GM12878 (cell line): ENCODE measurements at regions not wholly inside any gene's neighbourhood (a gene's known extent, or its start where the extent isn't known, plus 50 kb on each side); places are given as distances from the start of the nearest gene placed in this dataset.

Experiments used
- ATAC-seq: fragments of 200-7000 bp; cut with Tn5 transposase; 3 replicates; pipeline ENCODE4 v1.9.1; 2020; ENCODE audit warnings: mild to moderate bottlenecking, moderate library complexity
- BruUV-seq: library from RNA; stranded (reverse); fragments of 400-500 nt; replicated peaks from 2 replicates; lab custom pipeline; 2021; lab: Mats Ljungman, UMichigan
- CTCF ChIA-PET: fragments of 300-600 bp; sonication (Branson Sonifier 250); formaldehyde crosslinking; extraction: SDS; loops from one replicate; lab custom pipeline; 2021; ENCODE audit warnings: inconsistent platforms; lab: Yijun Ruan, JAX
- POLR2A ChIA-PET: fragments of 350-600 bp; formaldehyde crosslinking; extraction: SDS; loops from one replicate; lab custom pipeline; 2021; ENCODE audit warnings: inconsistent platforms; lab: Charles Lee
- RAD21 ChIA-PET: fragments of 300-600 bp; sonication (Branson Sonifier 250); formaldehyde crosslinking; loops from one replicate; lab custom pipeline; 2023; ENCODE audit warnings: antibody characterized with exemption; ENCODE audit not compliant: unreplicated experiment; lab: Charles Lee
- SMC1A ChIA-PET: fragments of 300-600 bp; sonication (Branson Sonifier 250); formaldehyde crosslinking; loops from one replicate; lab custom pipeline; 2023; ENCODE audit not compliant: unreplicated experiment, uncharacterized antibody; lab: Charles Lee
- DNase-seq: peaks from one replicate; pipeline ENCODE4 v3.0.0-alpha.2; 2011; ENCODE audit warnings: low read depth, low spot score
- FAIRE-seq: peaks from 3 replicates; lab custom pipeline; 2011; peaks lifted over from hg19 to GRCh38; lab: Jason Lieb, UNC
- H2AFZ ChIP-seq: 2 replicates; pipeline ENCODE4 v1.6.0; 2011; ENCODE audit warnings: low read depth, low read length, control low read depth; ENCODE audit not compliant: control insufficient read depth
- H3K27ac ChIP-seq: 2 replicates; pipeline ENCODE4 v1.5.1; 2011; ENCODE audit warnings: control low read depth; ENCODE audit not compliant: control insufficient read depth, insufficient read depth
- H3K27me3 ChIP-seq, 2 experiments: replicated peaks in 1 of 2; 2 replicates each; pipeline versions ENCODE4 v1.6.0 to v1.6.1; 2011; ENCODE audit warnings: low read length in 1 of 2; ENCODE audit not compliant: control insufficient read depth in 2 of 2, insufficient read depth in 2 of 2
- H3K36me3 ChIP-seq, 2 experiments: 2 replicates each; pipeline ENCODE4 v1.5.1; 2011; ENCODE audit warnings: low read length in 1 of 2; ENCODE audit not compliant: control insufficient read depth in 2 of 2, insufficient read depth in 2 of 2
- H3K4me1 ChIP-seq: 2 replicates; pipeline ENCODE4 v1.6.1; 2011; ENCODE audit warnings: mild to moderate bottlenecking, low read length, moderate library complexity, mixed read lengths; ENCODE audit not compliant: control insufficient read depth, insufficient read depth
- H3K4me2 ChIP-seq: 2 replicates; pipeline ENCODE4 v1.6.0; 2011; ENCODE audit warnings: control low read depth; ENCODE audit not compliant: control insufficient read depth, insufficient read depth
- H3K4me3 ChIP-seq: fragments of 200-600 bp; sonication (generic); 2 replicates; pipeline ENCODE4 v1.5.1; 2016
- H3K79me2 ChIP-seq: 2 replicates; pipeline ENCODE4 v1.6.0; 2011; ENCODE audit warnings: low read length; ENCODE audit not compliant: control insufficient read depth, insufficient read depth
- H3K9ac ChIP-seq: 2 replicates; pipeline ENCODE4 v1.8.0; 2011; ENCODE audit warnings: low read length, control low read depth, mixed read lengths; ENCODE audit not compliant: control insufficient read depth, insufficient read depth
- H3K9me3 ChIP-seq: replicated peaks from 3 replicates; pipeline ENCODE4 v1.5.1; 2011; ENCODE audit warnings: mild to moderate bottlenecking, low read length; ENCODE audit not compliant: control insufficient read depth, insufficient read depth
- H4K20me1 ChIP-seq: 2 replicates; pipeline ENCODE4 v1.6.0; 2011; ENCODE audit not compliant: control insufficient read depth, insufficient read depth
- CREM ChIP-seq: IDR thresholded peaks from 2 replicates; pipeline ENCODE4 v1.6.1; 2014; ENCODE audit warnings: antibody characterized with exemption, low read depth
- HCFC1 ChIP-seq: fragments of 150-350 bp; IDR thresholded peaks from 2 replicates; pipeline ENCODE4 v1.6.1; 2014; ENCODE audit warnings: low read length
- MEF2A ChIP-seq: IDR thresholded peaks from 2 replicates; pipeline ENCODE4 v1.6.1; 2011; ENCODE audit warnings: low read depth, mild to moderate bottlenecking, low read length, moderate library complexity; ENCODE audit not compliant: insufficient read depth
- NFIC ChIP-seq: IDR thresholded peaks from 2 replicates; pipeline ENCODE4 v1.6.1; 2012; ENCODE audit warnings: low read depth, mild to moderate bottlenecking, inconsistent platforms, low read length, moderate library complexity
- NR2C1 ChIP-seq: fragments of 450-650 bp; IDR thresholded peaks from 2 replicates; pipeline ENCODE4 v1.6.1; 2017; ENCODE audit warnings: antibody characterized with exemption, mild to moderate bottlenecking, moderate library complexity
- RAD51 ChIP-seq: fragments of 450-650 bp; IDR thresholded peaks from 2 replicates; pipeline ENCODE4 v1.6.1; 2016; ENCODE audit warnings: moderate library complexity, mild to moderate bottlenecking, inconsistent platforms
- RFX5 ChIP-seq: IDR thresholded peaks from 2 replicates; pipeline ENCODE4 v1.6.1; 2011; ENCODE audit warnings: low read depth, low read length, improper control_type of control experiment
- TCF12 ChIP-seq: IDR thresholded peaks from 2 replicates; pipeline ENCODE4 v1.6.1; 2011; ENCODE audit warnings: low read depth, mild to moderate bottlenecking, low read length
- WGBS: methylation state at CpG from one replicate; pipeline ENCODE4 v1.1.6; 2016; ENCODE audit warnings: low lambda C conversion rate; ENCODE audit not compliant: insufficient replicate concordance, insufficient coverage; ENCODE audit errors: missing lambda C conversion rate; 5-methylcytosine and 5-hydroxymethylcytosine counted together
- in situ Hi-C: fragments of 300-500 bp; cut with MboI; formaldehyde crosslinking; loops from 9 replicates; pipeline ENCODE4 v1.14.3; 2018; ENCODE audit warnings: mixed read lengths
- intact Hi-C: fragments of 100-400 bp; cut with micrococcal nuclease; formaldehyde crosslinking; loops from one replicate; pipeline ENCODE4 v1.14.2; 2022; ENCODE audit not compliant: unreplicated experiment
- TF ChIP-seq, protein P1 (sequence below): fragments of 150-350 bp; IDR thresholded peaks from 2 replicates; pipeline ENCODE4 v1.6.1; 2016; ENCODE audit warnings: low read depth, low read length

- no peaks in the 10 kb centered on the region for H4K20me1 ChIP-seq
- ATAC-seq (no peak), DNase-seq (no peak), FAIRE-seq (no peak)
- H3K9ac ChIP-seq, result no peak overlapping the region
- H3K36me3 ChIP-seq, result peaks cover 0 to 1% of the 10 kb centered on the region in 2 experiments; a peak in 1 of 4 replicates
- H3K4me1 ChIP-seq, result no peaks in the 10 kb centered on the region
- H3K27me3 ChIP-seq, result no peaks in the 10 kb centered on the region
- TF ChIP-seq HCFC1 (no peak), MEF2A (no peak), CREM (no peak), RFX5 (no peak), NFIC (no peak), NR2C1 (no peak), TCF12 (no peak), RAD51 (no peak)
- TF ChIP-seq, protein P1, sequence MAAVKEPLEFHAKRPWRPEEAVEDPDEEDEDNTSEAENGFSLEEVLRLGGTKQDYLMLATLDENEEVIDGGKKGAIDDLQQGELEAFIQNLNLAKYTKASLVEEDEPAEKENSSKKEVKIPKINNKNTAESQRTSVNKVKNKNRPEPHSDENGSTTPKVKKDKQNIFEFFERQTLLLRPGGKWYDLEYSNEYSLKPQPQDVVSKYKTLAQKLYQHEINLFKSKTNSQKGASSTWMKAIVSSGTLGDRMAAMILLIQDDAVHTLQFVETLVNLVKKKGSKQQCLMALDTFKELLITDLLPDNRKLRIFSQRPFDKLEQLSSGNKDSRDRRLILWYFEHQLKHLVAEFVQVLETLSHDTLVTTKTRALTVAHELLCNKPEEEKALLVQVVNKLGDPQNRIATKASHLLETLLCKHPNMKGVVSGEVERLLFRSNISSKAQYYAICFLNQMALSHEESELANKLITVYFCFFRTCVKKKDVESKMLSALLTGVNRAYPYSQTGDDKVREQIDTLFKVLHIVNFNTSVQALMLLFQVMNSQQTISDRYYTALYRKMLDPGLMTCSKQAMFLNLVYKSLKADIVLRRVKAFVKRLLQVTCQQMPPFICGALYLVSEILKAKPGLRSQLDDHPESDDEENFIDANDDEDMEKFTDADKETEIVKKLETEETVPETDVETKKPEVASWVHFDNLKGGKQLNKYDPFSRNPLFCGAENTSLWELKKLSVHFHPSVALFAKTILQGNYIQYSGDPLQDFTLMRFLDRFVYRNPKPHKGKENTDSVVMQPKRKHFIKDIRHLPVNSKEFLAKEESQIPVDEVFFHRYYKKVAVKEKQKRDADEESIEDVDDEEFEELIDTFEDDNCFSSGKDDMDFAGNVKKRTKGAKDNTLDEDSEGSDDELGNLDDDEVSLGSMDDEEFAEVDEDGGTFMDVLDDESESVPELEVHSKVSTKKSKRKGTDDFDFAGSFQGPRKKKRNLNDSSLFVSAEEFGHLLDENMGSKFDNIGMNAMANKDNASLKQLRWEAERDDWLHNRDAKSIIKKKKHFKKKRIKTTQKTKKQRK, result no peak
- H2AFZ ChIP-seq, result no peak overlapping the region
- in situ Hi-C loops, result no loop called here
- CTCF ChIA-PET, result no interaction called here
- no peak overlapping the region for H3K4me3 ChIP-seq
- POLR2A ChIA-PET, result no interaction called here
- intact Hi-C loops, result no loop called here
- no TSS peak for BruUV-seq
- H3K27ac ChIP-seq, result no peak overlapping the region
- RAD21 ChIA-PET, result no interaction called here
- H3K4me2 ChIP-seq, result no peak overlapping the region
- WGBS, result 54% methylated on average over 11 of the region's 11 CpGs
- H3K79me2 ChIP-seq, result no peaks in the 10 kb centered on the region
- SMC1A ChIA-PET, result no interaction called here
- H3K9me3 ChIP-seq, result peaks cover 5% of the 10 kb centered on the region; the same call in 1 of the 3 replicates
Observed at GRCh38 chr16:85182286-85182685, 70.0 kb upstream of the CIBAR2 start.
